NCI-H524 treated with DMSO at 0.1 percent for 48 hours (cell line): ENCODE measurements at regions not wholly inside any gene's neighbourhood (a gene's known extent, or its start where the extent isn't known, plus 50 kb on each side); places are given as distances from the start of the nearest gene placed in this dataset.
"Not testable (repeated sequence)": the region's sequence is repeated elsewhere in the genome, so short reads cannot be mapped to it uniquely, and the experiment has no call there.

ENCODE experiments used
- DNase-seq: peaks from one replicate; lab custom pipeline; 2025; lab: John Stamatoyannopoulos, UW

- DNase-seq: no peak
Measured at GRCh38 chr1:232163533-232163932, 466.4 kb downstream of the SIPA1L2 start.

DNA sequence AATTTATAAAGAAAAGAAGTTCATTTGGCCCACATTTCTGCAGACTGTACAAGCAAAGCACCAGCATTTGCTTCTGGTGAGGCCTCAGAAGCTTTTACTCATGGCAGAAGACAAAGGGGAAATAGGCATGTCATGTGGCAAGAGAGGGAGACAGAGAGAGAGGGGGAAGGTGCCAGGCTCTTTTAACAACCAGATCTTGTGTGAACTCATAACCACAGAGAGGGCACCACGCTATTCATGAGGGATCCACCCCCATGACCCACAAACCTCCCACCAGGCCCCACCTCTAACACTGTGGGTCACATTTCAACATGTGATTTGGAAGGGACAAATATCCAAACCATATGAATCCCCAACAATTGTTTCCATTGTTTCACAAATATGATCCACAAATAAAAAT lies 467.9 kb downstream of the SIPA1L2 start:
- no peak for DNase-seq

DNA sequence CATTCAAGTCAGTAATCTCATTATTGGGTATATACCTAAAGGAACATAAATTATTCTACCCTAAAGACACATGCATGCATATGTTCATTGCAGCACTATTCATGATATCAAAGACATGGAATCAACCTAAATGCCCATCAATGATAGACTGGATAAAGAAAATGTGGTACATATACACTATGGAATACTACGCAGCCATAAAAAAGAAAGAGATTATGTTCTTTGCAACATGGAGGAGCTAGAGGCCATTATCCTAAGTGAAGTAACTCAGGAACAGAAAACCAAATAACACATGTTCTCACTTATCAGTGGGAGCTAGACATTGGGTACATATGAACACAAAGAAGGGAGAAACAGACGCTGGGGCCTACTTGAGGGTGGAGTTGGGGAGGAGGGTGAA lies 471.4 kb downstream of the SIPA1L2 start:
- DNase-seq: not testable (repeated sequence)

- not testable (repeated sequence) for DNase-seq
Measured at GRCh38 chr1:232156070-232156469, 473.9 kb downstream of the SIPA1L2 start.

- no peak for DNase-seq
Measured at GRCh38 chr1:232153652-232154051, 476.3 kb downstream of the SIPA1L2 start.

DNA sequence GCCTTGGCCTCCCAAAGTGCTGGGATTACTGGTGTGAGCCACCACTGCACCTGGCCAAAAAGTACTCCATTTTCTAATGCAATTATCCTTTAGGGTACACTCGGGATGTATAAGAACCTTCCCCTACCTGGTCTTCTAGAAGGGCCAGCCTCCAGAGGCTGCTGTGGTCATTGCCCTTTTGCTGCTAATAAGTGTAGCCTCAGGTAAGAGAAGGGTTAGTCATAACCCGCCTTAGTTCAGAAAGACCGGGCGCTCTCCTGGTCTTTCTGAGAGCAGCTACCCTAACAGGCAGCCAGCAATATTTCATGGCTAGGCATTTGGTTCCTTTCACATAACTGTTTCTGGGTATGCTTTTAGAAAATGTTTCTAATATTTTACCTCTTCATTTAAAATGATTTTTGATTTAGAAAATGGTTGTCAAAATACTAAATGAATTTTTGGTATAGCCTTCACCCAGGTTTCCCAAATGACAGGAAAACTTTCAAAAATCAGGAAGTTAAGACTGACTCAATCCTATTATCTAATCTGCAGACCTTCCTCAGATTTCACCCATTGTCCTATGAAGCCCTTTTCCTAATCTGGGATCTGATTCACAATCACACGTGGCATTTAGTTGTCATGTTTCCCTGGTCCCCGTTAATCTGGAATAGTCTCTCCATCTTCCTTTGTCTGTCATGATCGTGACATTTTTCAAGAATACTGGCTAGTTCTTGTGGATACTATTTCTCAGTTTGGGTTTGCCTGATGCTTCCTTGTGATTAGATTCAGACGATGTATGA lies 479.0 kb downstream of the SIPA1L2 start:
- DNase-seq: no peak

GRCh38 chr1:232149287-232150201 lies 480.4 kb downstream of the SIPA1L2 start:
- no peak for DNase-seq

- no peak for DNase-seq
Measured at GRCh38 chr1:232147215-232147614, 482.7 kb downstream of the SIPA1L2 start.

DNA sequence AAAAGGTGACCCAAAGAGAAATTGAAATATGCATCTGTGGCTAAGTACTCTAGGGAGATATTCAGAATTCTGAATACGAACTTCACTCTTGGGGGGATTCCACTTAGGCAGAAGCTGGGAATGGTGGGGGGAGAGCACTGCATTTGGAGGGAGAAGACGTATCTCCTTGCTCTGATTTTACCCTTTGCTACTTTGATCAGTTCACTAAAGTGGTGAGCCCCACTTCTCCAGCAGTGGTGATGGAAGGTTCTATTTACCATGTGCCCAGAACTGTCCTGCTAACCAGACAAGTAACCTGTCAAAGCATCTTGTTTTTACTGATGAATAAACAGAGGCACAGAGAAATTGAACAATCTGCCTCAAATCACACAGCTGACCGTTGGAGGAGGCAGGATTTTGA lies 483.4 kb downstream of the SIPA1L2 start:
- DNase-seq: no peak

DNA sequence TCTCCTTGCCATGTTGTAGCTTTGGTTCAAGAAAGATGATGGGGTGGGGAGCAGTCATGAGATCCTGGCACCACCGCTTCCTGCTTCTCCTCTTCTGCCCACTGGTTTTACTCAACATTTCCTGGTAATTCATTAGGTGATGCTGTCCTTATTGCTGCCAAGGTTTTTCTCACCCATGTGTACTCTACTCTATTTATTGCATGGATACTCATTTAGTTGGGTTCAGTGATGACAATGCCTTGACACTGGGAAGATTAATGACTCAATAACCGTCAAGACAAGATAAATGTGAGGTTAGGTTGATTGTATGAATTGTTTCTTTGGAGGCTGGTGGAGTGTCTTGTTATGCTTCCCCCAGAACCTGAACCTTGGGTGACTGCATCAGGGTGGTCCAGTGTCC lies 484.2 kb downstream of the SIPA1L2 start:
- no peak for DNase-seq

DNA sequence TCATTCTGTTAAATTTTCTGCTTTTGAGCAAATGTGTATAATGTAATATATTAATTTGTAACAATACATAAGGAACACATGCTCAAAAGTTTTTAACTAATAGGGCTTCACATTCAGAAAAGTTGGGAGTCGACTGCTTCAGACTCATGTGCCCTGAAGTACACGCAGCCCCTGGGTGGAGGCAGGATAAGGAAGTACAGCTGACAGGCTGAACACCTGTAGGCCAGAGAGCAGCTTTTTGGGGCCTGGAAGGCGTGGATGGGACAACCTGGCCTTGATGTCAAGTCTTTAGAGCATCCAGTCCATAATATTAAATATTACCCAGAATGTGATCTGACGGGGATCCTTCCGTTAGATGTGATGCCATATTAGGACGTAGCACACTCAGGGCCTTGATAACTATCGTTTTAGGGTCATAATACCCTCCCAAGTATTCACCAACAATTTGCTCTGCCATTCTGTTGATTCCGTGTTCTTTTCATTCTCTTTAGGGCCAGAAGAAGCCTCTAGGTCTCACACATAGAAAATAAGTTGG lies 485.2 kb downstream of the SIPA1L2 start:
- DNase-seq: no peak

DNA sequence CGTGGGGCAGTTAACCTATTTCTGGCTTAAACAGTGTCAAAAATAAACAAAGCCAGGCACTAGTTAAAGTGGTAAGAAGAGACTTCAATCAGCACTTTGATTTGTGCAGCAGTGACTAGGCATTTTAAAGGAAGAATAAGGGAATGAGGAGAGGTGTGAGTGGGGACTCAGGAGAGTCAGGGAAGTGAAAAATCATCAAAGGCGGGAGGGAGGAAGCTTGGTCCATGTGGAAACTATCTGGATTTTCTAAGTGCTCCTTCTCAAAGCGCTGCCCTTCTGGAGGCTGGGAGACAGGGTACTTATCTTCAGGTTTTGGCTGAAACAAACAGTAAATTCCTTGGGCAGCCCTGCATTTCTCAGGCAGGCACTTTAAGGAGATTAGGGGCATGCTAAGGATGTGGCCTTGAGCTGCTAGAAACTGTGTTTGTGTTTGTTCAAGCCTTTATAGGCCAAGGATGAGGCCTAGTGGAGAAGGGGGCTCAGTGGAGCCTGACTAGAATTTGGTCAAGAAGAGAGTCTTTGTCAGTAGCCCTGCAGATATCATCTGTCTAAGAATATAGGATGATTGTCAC lies 486.5 kb downstream of the SIPA1L2 start:
- peak; percentile 61 for DNase-seq

DNA sequence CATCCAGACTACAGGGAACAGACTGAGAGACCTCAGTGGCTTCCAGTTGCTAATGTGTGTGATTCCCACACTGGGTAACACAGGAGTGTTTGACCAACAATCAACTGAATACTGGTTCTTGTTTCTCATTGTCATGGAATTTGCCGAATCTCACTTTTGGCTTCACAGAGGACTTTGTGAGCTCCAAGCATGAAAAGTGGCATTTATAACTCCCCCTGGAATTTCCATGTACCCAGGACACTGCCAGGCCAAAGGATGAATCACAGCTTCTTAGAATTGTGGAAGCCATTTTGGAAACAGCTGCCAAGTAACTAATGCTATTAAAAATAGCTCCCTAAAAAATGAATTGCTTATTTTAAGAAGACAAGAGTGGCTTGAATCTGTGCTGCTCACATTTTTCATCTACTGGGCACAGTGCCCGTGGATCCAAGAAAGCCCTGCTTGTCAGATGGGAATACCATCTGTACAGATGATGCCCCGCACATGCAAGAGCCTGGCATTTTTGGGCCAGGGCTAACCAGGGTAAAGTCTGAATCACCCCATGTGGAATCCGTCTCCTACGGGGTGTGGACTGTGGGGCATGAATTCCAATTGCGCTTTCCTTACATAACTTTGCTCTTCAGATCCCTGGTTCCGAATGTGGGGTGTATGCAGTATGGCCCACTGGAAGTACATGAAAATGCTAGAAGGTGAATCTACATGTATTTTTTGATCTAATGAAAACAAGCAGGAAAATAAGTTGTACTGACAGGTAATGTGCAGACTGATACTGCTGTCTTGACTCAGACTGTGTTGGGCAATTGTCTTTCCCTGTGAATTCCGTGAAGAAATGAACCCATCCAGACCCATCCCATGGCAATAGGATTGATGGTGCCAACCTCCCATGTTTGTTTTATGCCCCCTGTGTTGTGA lies 487.3 kb downstream of the SIPA1L2 start:
- peak; percentile 52 for DNase-seq

DNA sequence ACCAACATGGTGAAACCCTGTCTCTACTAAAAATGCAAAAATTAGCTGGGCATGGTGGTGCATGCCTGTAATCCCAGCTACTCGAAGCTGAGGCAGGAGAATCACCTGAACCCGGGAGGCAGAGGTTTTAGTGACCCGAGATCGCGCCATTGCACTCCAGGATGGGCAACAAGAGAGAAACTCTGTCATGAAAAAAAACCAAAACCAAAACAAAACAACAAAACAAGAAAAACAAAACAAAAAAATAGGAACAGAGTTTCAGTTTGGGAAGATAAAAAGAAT lies 488.8 kb downstream of the SIPA1L2 start:
- not testable (repeated sequence) for DNase-seq

GRCh38 chr1:232140419-232141166 lies 489.3 kb downstream of the SIPA1L2 start:
- DNase-seq: no peak

- DNase-seq: no peak
Measured at GRCh38 chr1:232139444-232139843, 490.5 kb downstream of the SIPA1L2 start.

- no peak for DNase-seq
Measured at GRCh38 chr1:232138044-232138443, 491.9 kb downstream of the SIPA1L2 start.

DNA sequence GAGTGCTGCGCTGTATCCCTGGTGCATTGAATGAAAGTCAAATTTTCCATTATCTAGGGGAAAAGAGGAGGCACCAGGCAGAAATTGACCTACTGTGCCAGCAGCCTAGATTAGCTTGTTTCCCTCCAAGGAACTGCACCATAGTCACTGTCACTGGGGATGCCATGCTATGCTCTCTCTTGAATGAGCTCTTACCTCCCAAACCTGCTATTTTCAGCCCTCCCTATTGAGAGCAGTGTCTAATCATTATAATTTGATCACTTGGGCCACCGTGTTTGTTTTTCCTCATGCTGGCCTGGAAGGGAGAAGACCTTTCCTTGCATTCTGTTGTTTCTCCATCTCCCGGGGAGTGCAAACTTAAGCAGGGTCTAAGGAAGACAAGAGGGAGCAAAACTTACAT lies 492.9 kb downstream of the SIPA1L2 start:
- DNase-seq: no peak

- no peak for DNase-seq
Measured at GRCh38 chr1:232136136-232136535, 493.8 kb downstream of the SIPA1L2 start.

DNA sequence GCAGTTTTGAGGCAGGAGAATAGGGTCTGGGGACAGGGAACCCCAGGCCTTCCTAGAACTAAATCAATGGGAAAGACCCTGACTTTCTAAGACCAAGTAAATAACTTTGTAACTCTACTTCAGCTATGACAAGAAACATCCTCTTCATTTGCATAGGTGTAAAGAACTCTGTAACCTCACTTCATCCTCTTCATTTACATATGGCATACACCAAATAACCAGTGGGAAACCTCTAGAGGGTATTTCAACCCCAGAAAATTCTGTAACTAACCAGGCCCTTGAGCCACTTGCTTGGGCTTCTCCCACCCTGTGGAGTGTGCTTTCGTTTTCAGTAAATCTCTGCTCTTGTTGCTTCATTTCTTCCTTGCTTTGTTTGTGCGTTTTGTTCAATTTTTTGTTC lies 495.6 kb downstream of the SIPA1L2 start:
- DNase-seq: no peak

- DNase-seq: no peak
Measured at GRCh38 chr1:232132572-232132971, 497.4 kb downstream of the SIPA1L2 start.
